Transverse colon (tissue), 4 donors: ENCODE measurements at regions not wholly inside any gene's neighbourhood (a gene's known extent, or its start where the extent isn't known, plus 50 kb on each side); places are given as distances from the start of the nearest gene placed in this dataset.

ENCODE experiments used
- EP300 ChIP-seq: sonication (generic); formaldehyde crosslinking; IDR thresholded peaks from one replicate; pipeline ENCODE4 v1.6.1; 2017; ENCODE audit warnings: antibody characterized with exemption, low read depth
- POLR2AphosphoS5 ChIP-seq, 3 donors: sonication (generic); formaldehyde crosslinking; IDR thresholded peaks; one replicate each; pipeline ENCODE4 v1.6.1; 2016; ENCODE audit warnings: antibody characterized with exemption in 3 of 3
- TF ChIP-seq, protein P1 (sequence below), 5 experiments: fragments of 200-600 bp in 3 of 5; fragments of 450-650 bp in 2 of 5; sonication (generic) in 3 of 5; IDR thresholded peaks; 1 replicate in 2 of 5; 2 replicates in 3 of 5; pipeline ENCODE4 v1.5.1; 2016 to 2017; ENCODE audit warnings: antibody characterized with exemption in 5 of 5, inconsistent platforms in 3 of 5, mild to moderate bottlenecking in 2 of 5, moderate library complexity in 1 of 5

- TF ChIP-seq EP300, result no peak
- TF ChIP-seq, protein P1, sequence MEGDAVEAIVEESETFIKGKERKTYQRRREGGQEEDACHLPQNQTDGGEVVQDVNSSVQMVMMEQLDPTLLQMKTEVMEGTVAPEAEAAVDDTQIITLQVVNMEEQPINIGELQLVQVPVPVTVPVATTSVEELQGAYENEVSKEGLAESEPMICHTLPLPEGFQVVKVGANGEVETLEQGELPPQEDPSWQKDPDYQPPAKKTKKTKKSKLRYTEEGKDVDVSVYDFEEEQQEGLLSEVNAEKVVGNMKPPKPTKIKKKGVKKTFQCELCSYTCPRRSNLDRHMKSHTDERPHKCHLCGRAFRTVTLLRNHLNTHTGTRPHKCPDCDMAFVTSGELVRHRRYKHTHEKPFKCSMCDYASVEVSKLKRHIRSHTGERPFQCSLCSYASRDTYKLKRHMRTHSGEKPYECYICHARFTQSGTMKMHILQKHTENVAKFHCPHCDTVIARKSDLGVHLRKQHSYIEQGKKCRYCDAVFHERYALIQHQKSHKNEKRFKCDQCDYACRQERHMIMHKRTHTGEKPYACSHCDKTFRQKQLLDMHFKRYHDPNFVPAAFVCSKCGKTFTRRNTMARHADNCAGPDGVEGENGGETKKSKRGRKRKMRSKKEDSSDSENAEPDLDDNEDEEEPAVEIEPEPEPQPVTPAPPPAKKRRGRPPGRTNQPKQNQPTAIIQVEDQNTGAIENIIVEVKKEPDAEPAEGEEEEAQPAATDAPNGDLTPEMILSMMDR (IDR thresholded peaks at IDR 0.05), result no peak
- no peak for TF ChIP-seq POLR2AphosphoS5 (IDR thresholded peaks at IDR 0.05)
Measured at GRCh38 chr7:32227746-32228145, 157.5 kb upstream of the PDE1C start.
